Muscle of leg (tissue), 3 donors: ENCODE measurements at regions not wholly inside any gene's neighbourhood (a gene's known extent, or its start where the extent isn't known, plus 50 kb on each side); places are given as distances from the start of the nearest gene placed in this dataset.
"Not testable (repeated sequence)": the region's sequence is repeated elsewhere in the genome, so short reads cannot be mapped to it uniquely, and the experiment has no call there.

Source experiments
- DNase-seq: peaks from one replicate; pipeline ENCODE4 v3.0.0; 2013
- H3K27ac ChIP-seq: one replicate; pipeline ENCODE4 v1.5.1; 2013; ENCODE audit warnings: mild to moderate bottlenecking, low read length, control low read depth
- H3K27me3 ChIP-seq: one replicate; pipeline ENCODE4 v1.6.1; 2013; ENCODE audit warnings: low read length; ENCODE audit not compliant: control insufficient read depth, insufficient read depth
- H3K36me3 ChIP-seq: one replicate; pipeline ENCODE4 v1.6.1; 2013; ENCODE audit warnings: low read length; ENCODE audit not compliant: control insufficient read depth, insufficient read depth
- H3K4me1 ChIP-seq: one replicate; pipeline ENCODE4 v1.6.1; 2013; ENCODE audit warnings: low read length; ENCODE audit not compliant: control insufficient read depth, insufficient read depth
- H3K4me3 ChIP-seq: one replicate; pipeline ENCODE4 v1.5.1; 2013; ENCODE audit warnings: low read length, control low read depth
- H3K9me3 ChIP-seq: replicated peaks from 2 replicates; pipeline ENCODE4 v1.6.1; 2013; ENCODE audit warnings: low read depth, low read length; ENCODE audit not compliant: control insufficient read depth
- WGBS: methylation state at CpG from one replicate; pipeline ENCODE4 v1.1.5; 2013; ENCODE audit warnings: missing lambda C conversion rate; ENCODE audit not compliant: insufficient coverage; 5-methylcytosine and 5-hydroxymethylcytosine counted together

DNA sequence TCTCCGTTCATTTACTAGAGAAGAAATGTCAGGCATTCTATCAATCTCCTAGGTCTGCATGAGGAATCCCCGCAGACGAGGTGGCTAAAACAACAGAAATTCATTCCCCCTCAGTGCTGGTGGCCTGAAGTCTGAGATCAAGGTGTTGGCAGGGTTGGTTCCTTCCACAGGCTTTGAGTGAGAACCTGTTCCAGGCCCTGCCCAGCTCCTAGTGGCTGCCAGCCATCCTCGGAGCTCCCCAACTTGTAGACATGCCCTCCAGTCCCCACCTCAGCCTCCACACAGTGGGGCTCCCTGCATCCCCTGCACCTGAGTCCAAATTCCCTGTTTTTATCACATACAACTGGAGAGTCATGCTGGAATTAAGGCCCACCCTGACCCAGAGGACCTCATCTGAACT is 145.3 kb upstream of the ALKAL2 start:
- DNase-seq, result no peak
- H3K36me3 ChIP-seq, result no peaks in the 10 kb centered on the region
- 67% methylated on average over 1 of the region's 4 CpGs for WGBS

GRCh38 chr2:430291-431040 is 142.6 kb upstream of the ALKAL2 start:
- Histone ChIP-seq H3K27me3 (no peaks in the 10 kb centered on the region), H3K4me3 (no peak overlapping the region), H3K27ac (no peak overlapping the region), H3K4me1 (no peaks in the 10 kb centered on the region), H3K36me3 (no peaks in the 10 kb centered on the region), H3K9me3 (no peaks in the 10 kb centered on the region)
- no peak for DNase-seq
- WGBS, result 77% methylated on average over 11 of the region's 20 CpGs

More for the DNA sequence above, 145.3 kb upstream of the ALKAL2 start:
- Histone ChIP-seq H3K27me3 (no peaks in the 10 kb centered on the region), H3K27ac (no peak overlapping the region), H3K9me3 (no peaks in the 10 kb centered on the region), H3K4me3 (no peak overlapping the region), H3K4me1 (no peaks in the 10 kb centered on the region)

DNA sequence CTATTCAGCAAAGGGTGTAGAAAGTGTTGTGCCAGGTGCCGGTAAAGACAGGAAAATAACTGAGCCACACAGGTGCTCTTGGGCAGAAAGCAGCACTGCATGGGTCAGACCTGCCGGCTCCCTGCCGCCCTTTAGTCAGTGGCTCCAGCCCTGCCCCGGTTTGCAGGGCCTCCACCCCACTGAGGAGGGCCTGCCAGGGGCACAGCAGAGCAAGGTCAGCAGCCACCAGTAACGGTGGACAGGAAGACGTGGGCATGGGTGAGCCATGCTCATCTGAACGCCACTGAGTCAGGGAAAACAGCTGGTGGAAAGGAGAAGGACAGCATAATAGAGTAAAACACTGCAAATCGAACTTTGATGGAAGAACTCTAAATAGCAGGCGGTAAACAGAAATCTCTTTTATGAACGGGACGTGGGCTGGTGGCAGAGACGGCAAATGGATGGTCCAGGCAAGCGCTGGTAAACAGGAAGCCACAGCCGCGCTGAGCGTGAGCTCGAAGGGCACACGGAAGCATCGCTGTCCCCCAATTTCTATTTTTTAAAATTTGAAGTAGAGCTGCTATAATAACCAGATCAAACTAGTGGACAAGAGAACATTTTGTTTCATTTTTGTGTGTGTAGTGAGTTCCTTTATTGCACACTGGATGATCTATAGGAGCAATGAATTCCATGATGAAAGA is 141.8 kb upstream of the ALKAL2 start:
- Histone ChIP-seq H3K9me3 (no peaks in the 10 kb centered on the region), H3K27me3 (no peaks in the 10 kb centered on the region), H3K4me1 (no peaks in the 10 kb centered on the region), H3K27ac (no peak overlapping the region), H3K4me3 (no peak overlapping the region), H3K36me3 (no peaks in the 10 kb centered on the region)
- WGBS, result 81% methylated on average over 16 of the region's 19 CpGs
- no peak for DNase-seq

DNA sequence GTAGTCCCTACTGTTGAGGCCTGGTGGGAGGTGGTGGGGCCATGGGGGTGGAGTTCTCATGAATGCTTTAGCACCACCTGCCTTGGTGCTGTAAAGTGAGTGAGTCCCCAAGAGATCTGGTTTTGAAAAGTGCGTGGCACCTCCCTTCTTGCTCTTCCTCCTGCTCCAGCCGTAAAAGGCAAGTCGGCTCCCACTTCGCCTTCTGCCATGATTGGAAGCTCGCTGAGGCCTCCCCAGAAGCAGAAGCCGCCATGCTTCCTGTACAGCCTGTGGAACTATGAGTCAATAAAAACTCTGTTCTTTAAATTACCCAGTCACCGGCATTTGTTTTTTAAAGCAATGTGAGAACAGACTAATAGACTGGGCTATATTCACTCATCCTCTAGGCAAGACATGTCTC is 141.3 kb upstream of the ALKAL2 start:
- Histone ChIP-seq H3K36me3 (no peaks in the 10 kb centered on the region), H3K27ac (no peak overlapping the region), H3K27me3 (no peaks in the 10 kb centered on the region), H3K9me3 (no peaks in the 10 kb centered on the region), H3K4me1 (no peaks in the 10 kb centered on the region), H3K4me3 (no peak overlapping the region)
- 100% methylated on average over 2 of the region's 7 CpGs for WGBS
- no peak for DNase-seq

- H3K27me3 ChIP-seq, result no peaks in the 10 kb centered on the region
- no peak overlapping the region for H3K27ac ChIP-seq
- DNase-seq, result no peak
- H3K9me3 ChIP-seq, result no peaks in the 10 kb centered on the region
- H3K4me3 ChIP-seq, result no peak overlapping the region
- no peaks in the 10 kb centered on the region for H3K4me1 ChIP-seq
- 90% methylated on average over 7 of the region's 7 CpGs for WGBS
- H3K36me3 ChIP-seq, result no peaks in the 10 kb centered on the region
Measured at GRCh38 chr2:428591-428990, 140.7 kb upstream of the ALKAL2 start.

GRCh38 chr2:426696-427095 is 138.8 kb upstream of the ALKAL2 start:
- not testable (repeated sequence) for H3K36me3 ChIP-seq, H3K9me3 ChIP-seq, H3K4me3 ChIP-seq, H3K4me1 ChIP-seq, DNase-seq, H3K27me3 ChIP-seq, H3K27ac ChIP-seq
- WGBS, result 88% methylated on average over 27 of the region's 47 CpGs

- 84% methylated on average over 12 of the region's 17 CpGs for WGBS
- H3K4me3 ChIP-seq, result no peak overlapping the region
- no peak overlapping the region for H3K27ac ChIP-seq
- H3K9me3 ChIP-seq, result no peaks in the 10 kb centered on the region
- no peaks in the 10 kb centered on the region for H3K27me3 ChIP-seq
- no peak for DNase-seq
- no peaks in the 10 kb centered on the region for H3K4me1 ChIP-seq
- H3K36me3 ChIP-seq, result no peaks in the 10 kb centered on the region
Measured at GRCh38 chr2:425947-426346, 138.1 kb upstream of the ALKAL2 start.

DNA sequence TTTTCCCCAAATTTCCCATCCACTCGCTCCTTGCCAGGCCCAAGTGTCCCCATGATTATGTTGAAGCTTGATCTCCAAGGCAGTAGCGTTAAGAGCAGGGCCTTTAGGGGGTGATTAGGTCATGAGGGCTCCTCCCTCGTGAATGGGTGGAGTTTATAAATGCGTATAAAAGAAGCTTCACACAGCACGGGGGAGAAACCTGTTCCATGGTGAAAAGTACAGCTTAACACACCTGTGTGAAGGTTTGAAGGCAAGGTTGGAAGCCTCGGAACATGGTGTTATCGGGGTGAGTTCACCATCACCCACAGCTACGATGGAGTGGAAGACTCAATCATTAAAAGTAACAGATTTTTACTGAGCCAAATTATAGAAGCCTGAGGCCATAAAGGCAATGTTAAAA is 137.4 kb upstream of the ALKAL2 start:
- Histone ChIP-seq H3K36me3 (no peaks in the 10 kb centered on the region), H3K27ac (no peak overlapping the region), H3K9me3 (no peaks in the 10 kb centered on the region), H3K4me1 (no peaks in the 10 kb centered on the region), H3K4me3 (no peak overlapping the region), H3K27me3 (no peaks in the 10 kb centered on the region)
- WGBS, result no CpG with 5 or more reads among the region's 8 CpGs
- DNase-seq, result no peak

- H3K9me3 ChIP-seq, result no peaks in the 10 kb centered on the region
- H3K27ac ChIP-seq, result no peak overlapping the region
- H3K4me3 ChIP-seq, result no peak overlapping the region
- H3K36me3 ChIP-seq, result no peaks in the 10 kb centered on the region
- WGBS, result 89% methylated on average over 10 of the region's 20 CpGs
- no peaks in the 10 kb centered on the region for H3K4me1 ChIP-seq
- no peaks in the 10 kb centered on the region for H3K27me3 ChIP-seq
- no peak for DNase-seq
Measured at GRCh38 chr2:424306-425171, 136.6 kb upstream of the ALKAL2 start.

GRCh38 chr2:423479-423878 is 135.6 kb upstream of the ALKAL2 start:
- WGBS, result 48% methylated on average over 3 of the region's 10 CpGs
- no peaks in the 10 kb centered on the region for H3K9me3 ChIP-seq
- no peak overlapping the region for H3K27ac ChIP-seq

More at GRCh38 chr2:423479-423878, 135.6 kb upstream of the ALKAL2 start:
- no peak for DNase-seq
- H3K36me3 ChIP-seq, result no peaks in the 10 kb centered on the region
- H3K27me3 ChIP-seq, result no peaks in the 10 kb centered on the region
- H3K4me1 ChIP-seq, result no peaks in the 10 kb centered on the region
- H3K4me3 ChIP-seq, result no peak overlapping the region
